Small intestine (tissue), 7 donors: ENCODE measurements at regions not wholly inside any gene's neighbourhood (a gene's known extent, or its start where the extent isn't known, plus 50 kb on each side); places are given as distances from the start of the nearest gene placed in this dataset.

ENCODE experiments used
- DNase-seq, 2 donors: peaks; one replicate each; pipeline versions ENCODE4 v3.0.0 to v3.0.0-alpha.2; 2013
- FAIRE-seq: peaks from 2 replicates; lab custom pipeline; 2012; peaks lifted over from hg19 to GRCh38; lab: Jason Lieb, UNC
- H3K27ac ChIP-seq, 3 donors: one replicate each; pipeline ENCODE4 v1.5.1; 2013; ENCODE audit warnings: low read length in 2 of 3, mild to moderate bottlenecking in 2 of 3, control low read depth in 1 of 3, inconsistent platforms in 1 of 3, low read depth in 1 of 3, moderate library complexity in 1 of 3
- H3K27me3 ChIP-seq, 3 donors: one replicate each; pipeline ENCODE4 v1.6.1; 2013; ENCODE audit warnings: low read length in 3 of 3, inconsistent platforms in 1 of 3; ENCODE audit not compliant: control insufficient read depth in 3 of 3, insufficient read depth in 3 of 3
- H3K36me3 ChIP-seq, 3 donors: one replicate each; pipeline ENCODE4 v1.6.1; 2013; ENCODE audit warnings: low read length in 3 of 3, inconsistent platforms in 1 of 3, low read depth in 1 of 3, mild to moderate bottlenecking in 1 of 3, moderate library complexity in 1 of 3; ENCODE audit not compliant: control insufficient read depth in 3 of 3, insufficient read depth in 2 of 3
- H3K4me1 ChIP-seq, 3 donors: one replicate each; pipeline ENCODE4 v1.6.1; 2013; ENCODE audit warnings: low read length in 2 of 3, inconsistent platforms in 1 of 3, low read depth in 1 of 3, mild to moderate bottlenecking in 1 of 3, moderate library complexity in 1 of 3; ENCODE audit not compliant: control insufficient read depth in 3 of 3, insufficient read depth in 2 of 3
- H3K4me3 ChIP-seq, 3 donors: one replicate each; pipeline ENCODE4 v1.5.1; 2013; ENCODE audit warnings: low read length in 3 of 3, control low read depth in 1 of 3, inconsistent platforms in 1 of 3, low read depth in 1 of 3, mild to moderate bottlenecking in 1 of 3, moderate library complexity in 1 of 3
- H3K9me3 ChIP-seq, 2 donors: one replicate each; pipeline ENCODE4 v1.6.1; 2013; ENCODE audit warnings: low read depth in 1 of 2, low read length in 1 of 2; ENCODE audit not compliant: control insufficient read depth in 2 of 2, insufficient read depth in 1 of 2
- WGBS, 3 donors: extraction: QIAGEN DNeasy Blood & Tissue Kit; methylation state at CpG; one replicate each; pipeline ENCODE4 v1.1.7; 2013; 5-methylcytosine and 5-hydroxymethylcytosine counted together
- donor health status: healthy with polysubstance abuse.
- donor health status: control.
- donor health status: control.
- donor health status: Bipolar disorder and iron deficiency.
- donor health status: healthy.

- 89 to 93% (median 92%) methylated on average over 14 of the region's 14 CpGs for WGBS, 3 donors
- Histone ChIP-seq H3K27ac (no peak overlapping the region), H3K9me3 (peaks cover 0 to 2% of the 10 kb centered on the region in 2 donors), H3K4me3 (no peak overlapping the region), H3K27me3 (no peaks in the 10 kb centered on the region), H3K36me3 (no peaks in the 10 kb centered on the region), H3K4me1 (no peaks in the 10 kb centered on the region)
- FAIRE-seq = no peak
- DNase-seq = no peak
Observed at GRCh38 chr20:61019322-61019721, 232.7 kb upstream of the CDH4 start.

GRCh38 chr20:61023612-61024011 lies 228.4 kb upstream of the CDH4 start:
- no peak for FAIRE-seq
- Histone ChIP-seq H3K9me3 (peaks cover 0 to 2% of the 10 kb centered on the region in 2 donors), H3K36me3 (no peaks in the 10 kb centered on the region), H3K27ac (no peak overlapping the region), H3K4me1 (no peaks in the 10 kb centered on the region), H3K27me3 (no peaks in the 10 kb centered on the region), H3K4me3 (no peak overlapping the region)
- WGBS, 3 donors = 86 to 93% (median 92%) methylated on average over 13 to 29 of the region's 29 CpGs
- no peak for DNase-seq

- whole genome bisulfite sequencing, 3 donors = 81 to 84% (median 83%) methylated on average over 11 of the region's 11 CpGs
- no peaks in the 10 kb centered on the region for H3K36me3 ChIP-seq
Observed at GRCh38 chr20:61024390-61024789, 227.7 kb upstream of the CDH4 start.

GRCh38 chr20:61025536-61025935 lies 226.5 kb upstream of the CDH4 start:
- no peak overlapping the region for H3K27ac ChIP-seq
- no peaks in the 10 kb centered on the region for H3K4me1 ChIP-seq
- 79 to 89% (median 85%) methylated on average over 10 of the region's 10 CpGs for WGBS, 3 donors
- H3K9me3 ChIP-seq = no peaks in the 10 kb centered on the region
- H3K27me3 ChIP-seq = no peaks in the 10 kb centered on the region
- DNase-seq = no peak
- no peak for FAIRE-seq
- H3K36me3 ChIP-seq = no peaks in the 10 kb centered on the region
- H3K4me3 ChIP-seq = no peak overlapping the region

More at GRCh38 chr20:61024390-61024789, 227.7 kb upstream of the CDH4 start:
- Histone ChIP-seq H3K27ac (no peak overlapping the region), H3K4me3 (no peak overlapping the region), H3K4me1 (no peaks in the 10 kb centered on the region), H3K27me3 (no peaks in the 10 kb centered on the region), H3K9me3 (peaks cover 0 to 1% of the 10 kb centered on the region in 2 donors)
- DNase-seq (no peak), FAIRE-seq (no peak)

- no peaks in the 10 kb centered on the region for H3K4me1 ChIP-seq
- no peaks in the 10 kb centered on the region for H3K9me3 ChIP-seq
- H3K4me3 ChIP-seq = no peak overlapping the region
- H3K27me3 ChIP-seq = no peaks in the 10 kb centered on the region
- WGBS, 3 donors = 89 to 94% (median 93%) methylated on average over 6 of the region's 6 CpGs
- H3K36me3 ChIP-seq = no peaks in the 10 kb centered on the region
- FAIRE-seq (no peak), DNase-seq (no peak)
- H3K27ac ChIP-seq = no peak overlapping the region
Observed at GRCh38 chr20:61026173-61026572, 225.9 kb upstream of the CDH4 start.

GRCh38 chr20:61026731-61027130 lies 225.3 kb upstream of the CDH4 start:
- Histone ChIP-seq H3K36me3 (no peaks in the 10 kb centered on the region), H3K4me3 (no peak overlapping the region), H3K9me3 (no peaks in the 10 kb centered on the region), H3K4me1 (no peaks in the 10 kb centered on the region), H3K27me3 (no peaks in the 10 kb centered on the region), H3K27ac (no peak overlapping the region)
- no peak for DNase-seq
- WGBS, 3 donors = 66 to 86% (median 83%) methylated on average over 5 of the region's 5 CpGs
- no peak for FAIRE-seq

GRCh38 chr20:61027218-61027617 lies 224.8 kb upstream of the CDH4 start:
- no peaks in the 10 kb centered on the region for H3K4me1 ChIP-seq
- DNase-seq (no peak), FAIRE-seq (no peak)
- H3K27ac ChIP-seq = no peak overlapping the region
- H3K36me3 ChIP-seq = no peaks in the 10 kb centered on the region
- H3K27me3 ChIP-seq = no peaks in the 10 kb centered on the region
- WGBS, 3 donors = 70 to 78% (median 73%) methylated on average over 4 of the region's 4 CpGs
- H3K4me3 ChIP-seq = no peak overlapping the region
- no peaks in the 10 kb centered on the region for H3K9me3 ChIP-seq

- FAIRE-seq (no peak), DNase-seq (no peak)
- no peak overlapping the region for H3K27ac ChIP-seq
- no peaks in the 10 kb centered on the region for H3K4me1 ChIP-seq
- H3K36me3 ChIP-seq = no peaks in the 10 kb centered on the region
- H3K9me3 ChIP-seq = no peaks in the 10 kb centered on the region
- H3K27me3 ChIP-seq = no peaks in the 10 kb centered on the region
- H3K4me3 ChIP-seq = no peak overlapping the region
Observed at GRCh38 chr20:61030130-61030529, 221.9 kb upstream of the CDH4 start.

- Histone ChIP-seq H3K9me3 (no peaks in the 10 kb centered on the region), H3K4me1 (no peaks in the 10 kb centered on the region), H3K27ac (no peak overlapping the region), H3K4me3 (no peak overlapping the region), H3K36me3 (no peaks in the 10 kb centered on the region), H3K27me3 (no peaks in the 10 kb centered on the region)
- FAIRE-seq (no peak), DNase-seq (no peak)
- WGBS, 3 donors = 40 to 68% (median 67%) methylated on average over 10 of the region's 10 CpGs
Observed at GRCh38 chr20:61031101-61031830, 220.8 kb upstream of the CDH4 start.
